Activated B cell treated with CpG ODN at 0.5 μM for 24 hours (primary cell): ENCODE measurements at regions not wholly inside any gene's neighbourhood (a gene's known extent, or its start where the extent isn't known, plus 50 kb on each side); places are given as distances from the start of the nearest gene placed in this dataset.
"Not testable (repeated sequence)": the region's sequence is repeated elsewhere in the genome, so short reads cannot be mapped to it uniquely, and the experiment has no call there.

Source experiments
- ATAC-seq: fragments of 200-7000 bp; cut with Tn5 transposase; one replicate; pipeline ENCODE4 v1.10.0; 2021; ENCODE audit warnings: low read depth, mild to moderate bottlenecking, moderate library complexity
- CTCF ChIA-PET: fragments of 350-600 bp; sonication (Branson Sonifier 250); formaldehyde crosslinking; loops from one replicate; lab custom pipeline; 2021; ENCODE audit warnings: antibody characterized with exemption; lab: Charles Lee
- POLR2A ChIA-PET: fragments of 350-600 bp; sonication (Branson Sonifier 250); formaldehyde crosslinking; loops from one replicate; lab custom pipeline; 2021; ENCODE audit warnings: antibody characterized with exemption; lab: Charles Lee
- DNase-seq: peaks from one replicate; pipeline ENCODE4 v3.0.0; 2022
- H3K27ac Mint-ChIP-seq: one replicate; pipeline ENCODE4 v1.8.0; 2020; ENCODE audit warnings: mixed read lengths
- H3K27me3 Mint-ChIP-seq: one replicate; pipeline ENCODE4 v1.8.0; 2021; ENCODE audit warnings: mixed read lengths
- H3K36me3 Mint-ChIP-seq: one replicate; pipeline ENCODE4 v1.8.0; 2021; ENCODE audit warnings: low read depth, mixed read lengths
- H3K4me1 Mint-ChIP-seq: one replicate; pipeline ENCODE4 v1.8.0; 2021; ENCODE audit warnings: mixed read lengths
- H3K4me3 Mint-ChIP-seq: one replicate; pipeline ENCODE4 v1.8.0; 2020; ENCODE audit warnings: mild to moderate bottlenecking, mixed read lengths
- H3K9me3 Mint-ChIP-seq: one replicate; pipeline ENCODE4 v1.8.0; 2020; ENCODE audit warnings: mixed read lengths
- intact Hi-C: fragments of 100-400 bp; cut with micrococcal nuclease; formaldehyde crosslinking; loops from one replicate; pipeline ENCODE4 v1.15.1; 2024

- DNase-seq, H3K9me3 Mint-ChIP-seq, CTCF ChIA-PET, H3K4me1 Mint-ChIP-seq, H3K27me3 Mint-ChIP-seq, ATAC-seq, H3K36me3 Mint-ChIP-seq, H3K4me3 Mint-ChIP-seq, POLR2A ChIA-PET, H3K27ac Mint-ChIP-seq, intact Hi-C loops: not testable (repeated sequence)
These were observed 225.5 kb upstream of the VKORC1L1 start for GRCh38 chr7:65647153-65647964.

DNA sequence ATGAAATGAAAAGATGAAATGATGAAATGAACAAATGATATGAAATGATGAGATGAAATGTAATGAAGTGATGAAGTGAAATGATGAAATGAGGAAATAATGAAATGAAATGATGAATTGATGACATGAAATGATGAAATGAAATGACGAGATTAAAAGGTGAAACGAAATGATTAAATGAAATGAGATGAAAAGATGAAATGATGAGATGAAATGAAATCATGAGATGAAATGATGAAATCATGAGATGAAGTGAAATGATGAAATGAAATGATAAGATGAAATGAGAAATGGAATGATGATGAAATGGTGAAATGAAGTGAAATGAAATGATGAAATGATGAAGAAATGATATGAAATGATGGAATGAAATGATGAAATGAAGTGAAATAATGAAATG lies 221.7 kb upstream of the VKORC1L1 start:
- ATAC-seq, H3K4me3 Mint-ChIP-seq, H3K36me3 Mint-ChIP-seq, DNase-seq, intact Hi-C loops, POLR2A ChIA-PET, H3K27me3 Mint-ChIP-seq, H3K27ac Mint-ChIP-seq, H3K9me3 Mint-ChIP-seq, H3K4me1 Mint-ChIP-seq, CTCF ChIA-PET: not testable (repeated sequence)

DNA sequence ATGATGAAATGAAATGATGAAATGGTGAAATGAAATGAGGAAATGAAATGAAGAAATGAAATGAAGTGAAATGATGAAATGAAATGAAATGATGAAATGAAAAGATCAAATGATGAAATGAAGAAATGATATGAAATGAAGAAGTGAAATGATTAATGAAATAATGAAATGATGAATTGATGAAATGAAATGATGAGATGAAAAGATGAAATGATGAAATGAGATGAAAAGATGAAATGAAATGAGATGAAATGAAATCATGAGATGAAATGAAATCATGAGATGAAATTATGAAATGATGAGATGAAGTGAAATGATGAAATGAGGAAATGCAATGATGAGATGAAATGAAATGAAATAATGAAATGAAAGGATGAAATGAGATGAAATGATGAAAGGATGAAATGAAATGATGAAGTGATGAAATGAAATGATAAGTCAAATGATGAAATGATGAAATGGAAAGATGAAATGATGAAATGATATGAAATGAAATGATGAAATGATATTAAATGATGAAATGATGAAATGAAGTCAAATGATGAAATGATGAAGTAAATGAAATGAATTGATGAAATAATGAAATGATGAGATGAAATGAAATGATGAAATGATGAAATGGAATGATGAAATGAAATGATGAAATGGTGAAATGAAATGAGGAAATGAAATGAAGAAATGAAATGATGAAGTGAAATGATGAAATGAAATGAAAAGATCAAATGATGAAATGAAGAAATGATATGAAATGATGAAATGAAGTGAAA lies 220.9 kb upstream of the VKORC1L1 start:
- DNase-seq, H3K27me3 Mint-ChIP-seq, POLR2A ChIA-PET, H3K27ac Mint-ChIP-seq, H3K4me3 Mint-ChIP-seq, H3K9me3 Mint-ChIP-seq, intact Hi-C loops, ATAC-seq, H3K4me1 Mint-ChIP-seq, H3K36me3 Mint-ChIP-seq, CTCF ChIA-PET: not testable (repeated sequence)

GRCh38 chr7:65652669-65653068 lies 220.2 kb upstream of the VKORC1L1 start:
- CTCF ChIA-PET, POLR2A ChIA-PET, H3K27ac Mint-ChIP-seq, H3K9me3 Mint-ChIP-seq, H3K4me1 Mint-ChIP-seq, H3K36me3 Mint-ChIP-seq, intact Hi-C loops, DNase-seq, H3K27me3 Mint-ChIP-seq, H3K4me3 Mint-ChIP-seq, ATAC-seq: not testable (repeated sequence)

GRCh38 chr7:65656494-65657188 lies 216.2 kb upstream of the VKORC1L1 start:
- H3K9me3 Mint-ChIP-seq, intact Hi-C loops, H3K27me3 Mint-ChIP-seq, H3K4me1 Mint-ChIP-seq, CTCF ChIA-PET, H3K4me3 Mint-ChIP-seq, H3K27ac Mint-ChIP-seq, H3K36me3 Mint-ChIP-seq, POLR2A ChIA-PET, ATAC-seq, DNase-seq: not testable (repeated sequence)

GRCh38 chr7:65683362-65683761 lies 189.5 kb upstream of the VKORC1L1 start:
- H3K27ac Mint-ChIP-seq, H3K36me3 Mint-ChIP-seq, ATAC-seq, intact Hi-C loops, DNase-seq, H3K27me3 Mint-ChIP-seq, POLR2A ChIA-PET, CTCF ChIA-PET, H3K4me3 Mint-ChIP-seq, H3K4me1 Mint-ChIP-seq, H3K9me3 Mint-ChIP-seq: not testable (repeated sequence)

DNA sequence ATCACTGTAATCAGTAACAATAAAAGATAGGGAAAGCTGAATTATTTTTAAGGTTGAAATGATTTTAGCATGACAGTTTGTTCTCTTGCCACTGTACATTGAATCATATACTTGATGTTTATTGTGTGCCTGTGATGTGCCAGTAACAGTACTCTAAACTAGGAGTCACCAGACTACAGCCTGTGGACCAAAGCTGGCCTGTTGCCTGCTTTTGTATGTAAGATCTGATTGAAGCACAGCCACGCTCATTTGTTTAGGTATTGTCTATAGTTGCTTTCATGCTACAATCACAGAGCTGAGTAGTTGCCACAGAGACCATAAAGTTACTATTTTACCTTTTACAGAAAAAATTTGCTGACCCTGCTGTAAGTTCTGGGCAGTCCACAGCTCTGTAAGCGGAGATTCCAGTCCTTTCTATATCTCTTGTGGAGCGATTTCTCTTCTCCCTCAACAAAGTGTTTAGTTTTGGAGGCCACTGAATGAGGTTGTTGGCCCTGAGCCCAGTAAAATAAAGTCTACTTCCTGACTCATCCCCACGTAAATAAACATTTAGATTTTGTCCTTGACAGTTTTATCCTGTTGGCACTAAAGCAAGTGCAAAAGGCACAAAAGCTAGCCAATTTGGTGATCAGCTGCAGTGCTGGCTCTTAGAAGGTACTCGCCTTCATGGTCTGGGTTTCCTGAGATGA lies 173.7 kb upstream of the VKORC1L1 start:
- H3K27ac Mint-ChIP-seq, H3K36me3 Mint-ChIP-seq, DNase-seq, POLR2A ChIA-PET, H3K4me1 Mint-ChIP-seq, H3K9me3 Mint-ChIP-seq, H3K4me3 Mint-ChIP-seq, intact Hi-C loops, H3K27me3 Mint-ChIP-seq, ATAC-seq, CTCF ChIA-PET: not testable (repeated sequence)

- H3K4me3 Mint-ChIP-seq, CTCF ChIA-PET, H3K36me3 Mint-ChIP-seq, ATAC-seq, H3K9me3 Mint-ChIP-seq, H3K27me3 Mint-ChIP-seq, POLR2A ChIA-PET, DNase-seq, H3K4me1 Mint-ChIP-seq, H3K27ac Mint-ChIP-seq, intact Hi-C loops: not testable (repeated sequence)
These were observed 173.0 kb upstream of the VKORC1L1 start for GRCh38 chr7:65699715-65700356.

DNA sequence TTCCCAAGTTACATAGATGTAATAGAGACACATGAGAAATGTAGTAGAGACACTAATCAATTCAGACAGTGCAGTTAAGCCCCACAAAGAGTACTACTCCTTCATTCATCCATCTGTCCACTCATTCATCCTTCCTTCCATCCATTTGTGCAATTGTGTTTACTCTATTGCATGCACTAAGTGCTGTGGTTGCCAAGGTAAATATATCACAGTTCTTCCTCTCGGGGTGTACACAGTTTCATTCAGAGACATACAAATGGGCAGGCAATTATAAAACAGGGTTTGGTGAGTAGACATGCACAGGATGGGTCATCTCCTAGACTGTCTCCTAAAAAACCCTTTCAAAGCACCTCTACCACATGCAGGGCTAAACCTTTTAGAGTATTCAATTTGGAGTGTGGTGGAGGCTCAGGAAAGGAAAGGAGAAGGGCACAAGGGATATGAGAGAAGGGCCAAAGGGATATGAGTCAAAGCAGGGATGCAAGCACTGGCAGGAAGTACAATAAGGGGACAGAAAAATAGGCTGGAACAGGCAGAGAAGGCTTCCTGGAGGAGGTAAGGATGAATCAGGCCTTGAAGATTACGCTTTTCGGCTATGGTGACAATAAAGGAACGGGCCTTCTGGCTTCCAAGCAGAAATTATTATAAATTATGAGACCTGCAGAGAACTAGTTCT lies 153.6 kb upstream of the VKORC1L1 start:
- H3K9me3 Mint-ChIP-seq, intact Hi-C loops, DNase-seq, H3K4me3 Mint-ChIP-seq, H3K27ac Mint-ChIP-seq, H3K4me1 Mint-ChIP-seq, CTCF ChIA-PET, H3K27me3 Mint-ChIP-seq, ATAC-seq, POLR2A ChIA-PET, H3K36me3 Mint-ChIP-seq: not testable (repeated sequence)
